Keratinocyte (primary cell): ENCODE measurements at regions not wholly inside any gene's neighbourhood (a gene's known extent, or its start where the extent isn't known, plus 50 kb on each side); places are given as distances from the start of the nearest gene placed in this dataset.

Source experiments
- DNase-seq: peaks from one replicate; pipeline ENCODE4 v3.0.0-alpha.2; 2011; ENCODE audit warnings: low read depth, missing footprints, low spot score
- FAIRE-seq: peaks from 2 replicates; lab custom pipeline; 2011; peaks lifted over from hg19 to GRCh38; lab: Jason Lieb, UNC
- H2AFZ ChIP-seq: 2 replicates; pipeline ENCODE4 v1.6.0; 2012; ENCODE audit warnings: low read length, control low read depth, inconsistent platforms; ENCODE audit not compliant: control insufficient read depth
- H3K27ac ChIP-seq: 2 replicates; pipeline ENCODE4 v1.5.1; 2011; ENCODE audit warnings: low read length; ENCODE audit not compliant: control insufficient read depth, insufficient read depth
- H3K27me3 ChIP-seq: 3 replicates; pipeline ENCODE4 v1.6.0; 2011; ENCODE audit warnings: low read length; ENCODE audit not compliant: control insufficient read depth, insufficient read depth; ENCODE audit errors: extremely low read depth
- H3K36me3 ChIP-seq, 2 experiments: 2 replicates in 1 of 2; 3 replicates in 1 of 2; pipeline ENCODE4 v1.5.1; 2011; ENCODE audit warnings: low read length in 2 of 2, mild to moderate bottlenecking in 1 of 2; ENCODE audit not compliant: control insufficient read depth in 2 of 2, insufficient read depth in 2 of 2; ENCODE audit errors: extremely low read depth in 1 of 2
- H3K4me1 ChIP-seq: 3 replicates; pipeline ENCODE4 v1.5.1; 2011; ENCODE audit warnings: low read length; ENCODE audit not compliant: control insufficient read depth, insufficient read depth; ENCODE audit errors: extremely low read depth
- H3K4me2 ChIP-seq: 3 replicates; pipeline ENCODE4 v1.6.0; 2011; ENCODE audit warnings: low read depth, low read length; ENCODE audit not compliant: control insufficient read depth, insufficient read depth; ENCODE audit errors: extremely low read depth
- H3K4me3 ChIP-seq, 3 experiments: fragments of 200-600 bp in 1 of 3; sonication (generic) in 1 of 3; 2 replicates in 2 of 3; 3 replicates in 1 of 3; pipeline ENCODE4 v1.5.1; 2011 to 2016; ENCODE audit warnings: low read length in 3 of 3, mild to moderate bottlenecking in 3 of 3, control low read depth in 2 of 3, inconsistent platforms in 1 of 3, low read depth in 1 of 3, mixed read lengths in 1 of 3, mixed run types in 1 of 3, moderate library complexity in 1 of 3; ENCODE audit not compliant: control insufficient read depth in 2 of 3, insufficient read depth in 2 of 3; ENCODE audit errors: extremely low read depth in 1 of 3
- H3K79me2 ChIP-seq: 2 replicates; pipeline ENCODE4 v1.6.0; 2012; ENCODE audit warnings: low read length; ENCODE audit not compliant: control insufficient read depth, insufficient read depth
- H3K9ac ChIP-seq: 3 replicates; pipeline ENCODE4 v1.6.0; 2011; ENCODE audit warnings: low read length; ENCODE audit not compliant: control insufficient read depth, insufficient read depth; ENCODE audit errors: extremely low read depth
- H3K9me1 ChIP-seq: 3 replicates; pipeline ENCODE4 v1.6.0; 2011; ENCODE audit warnings: low read length; ENCODE audit not compliant: control insufficient read depth, insufficient read depth; ENCODE audit errors: extremely low read depth
- H3K9me3 ChIP-seq: 2 replicates; pipeline ENCODE4 v1.5.1; 2012; ENCODE audit warnings: low read depth, low read length; ENCODE audit not compliant: control insufficient read depth
- H4K20me1 ChIP-seq: 3 replicates; pipeline ENCODE4 v1.6.0; 2011; ENCODE audit warnings: low read length; ENCODE audit not compliant: control insufficient read depth, insufficient read depth; ENCODE audit errors: extremely low read depth
- CTCF ChIP-seq, 3 experiments: IDR thresholded peaks in 1 of 3; conservative IDR thresholded peaks in 1 of 3; optimal IDR thresholded peaks in 1 of 3; 2 replicates in 2 of 3; 3 replicates in 1 of 3; pipeline versions ENCODE3 to v1.5.1; 2011; ENCODE audit warnings: low read length in 3 of 3, mild to moderate bottlenecking in 3 of 3, moderate library complexity in 2 of 3, control low read depth in 1 of 3, inconsistent platforms in 1 of 3; ENCODE audit not compliant: insufficient read depth in 2 of 3; ENCODE audit errors: extremely low read depth in 1 of 3
- EZH2 ChIP-seq: IDR thresholded peaks from one replicate; pipeline ENCODE4 v1.6.1; 2012; ENCODE audit warnings: inconsistent platforms, mild to moderate bottlenecking, low read length, moderate library complexity
- dilution Hi-C: fragments of 300-500 bp; cut with MboI; formaldehyde crosslinking; loops from one replicate; pipeline ENCODE4 v1.7.0; 2020; ENCODE audit warnings: low sequenced_read_pairs; ENCODE audit not compliant: extremely low pct_ligation_motif_present

DNA sequence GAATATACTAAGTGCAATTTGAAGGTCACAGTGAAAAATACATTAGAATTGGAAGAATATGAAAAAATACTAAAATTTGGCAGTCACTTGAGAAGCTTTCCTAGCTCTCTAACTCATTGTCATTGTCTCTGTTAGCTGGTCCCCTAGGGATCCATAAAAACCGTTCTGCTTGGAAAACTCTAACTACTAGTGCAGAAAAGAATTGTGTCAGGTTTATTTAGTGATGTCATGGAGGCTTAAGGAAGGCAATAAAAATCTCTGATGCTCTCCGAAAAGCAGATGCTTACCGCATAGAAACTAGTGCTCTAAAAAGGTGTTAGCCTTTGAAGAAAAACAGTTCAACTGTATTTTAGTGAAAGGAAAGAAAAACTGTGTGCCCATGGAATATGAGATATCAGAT lies 150.1 kb upstream of the DLGAP1 start:
- Histone ChIP-seq H3K27me3 (no peaks in the 10 kb centered on the region), H3K9me1 (no peaks in the 10 kb centered on the region), H3K4me3 (no peak overlapping the region), H3K4me2 (no peak overlapping the region), H3K27ac (no peak overlapping the region), H3K79me2 (no peaks in the 10 kb centered on the region), H3K4me1 (no peaks in the 10 kb centered on the region), H4K20me1 (no peaks in the 10 kb centered on the region), H3K9ac (no peak overlapping the region), H3K36me3 (no peaks in the 10 kb centered on the region), H2AFZ (no peak overlapping the region), H3K9me3 (no peaks in the 10 kb centered on the region)
- no peak for TF ChIP-seq EZH2
- TF ChIP-seq CTCF (optimal IDR thresholded peaks at IDR 0.05 in 1 of 3, IDR thresholded peaks at IDR 0.05 in 1 of 3, conservative IDR thresholded peaks at IDR 0.05 in 1 of 3; ENCODE audit: extremely low read depth in 1 of 3, insufficient read depth in 2 of 3, low read length in 3 of 3), result no peak
- dilution Hi-C loops, result no loop called here
- DNase-seq, result no peak
- FAIRE-seq, result no peak

DNA sequence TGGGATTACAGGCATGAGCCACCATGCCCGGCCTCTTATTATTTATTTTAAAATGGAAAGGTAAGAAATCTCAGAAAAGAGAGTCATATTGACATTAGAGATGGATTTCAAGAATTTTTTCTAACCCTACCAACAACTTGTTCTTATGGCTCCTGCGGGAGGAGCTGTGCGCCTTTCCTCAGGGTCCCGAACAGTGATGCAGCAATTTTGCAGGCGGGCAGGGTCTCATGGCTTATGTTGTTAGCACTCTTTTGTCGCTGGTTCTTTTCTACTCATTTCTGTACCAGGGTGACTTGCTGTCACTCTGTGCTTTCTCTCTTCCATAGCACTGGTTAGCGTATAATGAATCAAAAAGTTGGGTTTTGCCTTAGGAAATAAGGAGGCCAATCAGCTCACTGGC lies 148.8 kb upstream of the DLGAP1 start:
- TF ChIP-seq CTCF (optimal IDR thresholded peaks at IDR 0.05 in 1 of 3, IDR thresholded peaks at IDR 0.05 in 1 of 3, conservative IDR thresholded peaks at IDR 0.05 in 1 of 3; ENCODE audit: extremely low read depth in 1 of 3, insufficient read depth in 2 of 3, low read length in 3 of 3), result no peak
- TF ChIP-seq EZH2, result no peak
- H3K9me1 ChIP-seq, result no peaks in the 10 kb centered on the region
- H3K4me2 ChIP-seq, result no peak overlapping the region
- no peak overlapping the region for H3K27ac ChIP-seq
- H3K4me1 ChIP-seq, result no peaks in the 10 kb centered on the region
- H3K36me3 ChIP-seq, result no peaks in the 10 kb centered on the region
- dilution Hi-C loops, result no loop called here
- no peaks in the 10 kb centered on the region for H3K9me3 ChIP-seq
- FAIRE-seq (no peak), DNase-seq (no peak)
- no peaks in the 10 kb centered on the region for H4K20me1 ChIP-seq
- H3K27me3 ChIP-seq, result no peaks in the 10 kb centered on the region
- H3K9ac ChIP-seq, result no peak overlapping the region
- no peak overlapping the region for H3K4me3 ChIP-seq
- no peaks in the 10 kb centered on the region for H3K79me2 ChIP-seq
- H2AFZ ChIP-seq, result no peak overlapping the region
